ENCODE measurements at regions not wholly inside any gene's neighbourhood (a gene's known extent, or its start where the extent isn't known, plus 50 kb on each side); places are given as distances from the start of the nearest gene placed in this dataset.

- Histone ChIP-seq H3K4me3 (no peak overlapping the region), H3K36me3 (replicated peaks; ENCODE audit: insufficient read depth, low read depth) (no peaks in the 10 kb centered on the region), H4K20me1 (ENCODE audit: insufficient read depth, poor library complexity, severe bottlenecking) (no peaks in the 10 kb centered on the region), H3K9me2 (replicated peaks; ENCODE audit: insufficient read depth) (no peaks in the 10 kb centered on the region), H2AFZ (no peak overlapping the region), H3K4me2 (no peak overlapping the region), H3K27ac (no peak overlapping the region), H3K4me1 (ENCODE audit: insufficient read depth) (no peaks in the 10 kb centered on the region), H3K27me3 (no peaks in the 10 kb centered on the region), H3K79me2 (no peaks in the 10 kb centered on the region), H3K9me3 (ENCODE audit: low read depth) (no peaks in the 10 kb centered on the region)
- TF ChIP-seq EZH2phosphoT487 (IDR thresholded peaks at IDR 0.05; ENCODE audit: low read depth, severe bottlenecking, unreplicated experiment) (no peak), EZH2 (IDR thresholded peaks at IDR 0.05; ENCODE audit: borderline replicate concordance) (no peak), CTCF (IDR thresholded peaks at IDR 0.05; ENCODE audit: poor library complexity) (no peak)
- WGBS (ENCODE audit: low lambda C conversion rate, missing lambda C conversion rate), result 65% methylated on average over 5 of the region's 5 CpGs
- no peak for DNase-seq (ENCODE audit: low spot score)
Observed at GRCh38 chr10:25808372-25808771, 125.7 kb upstream of the MYO3A start.

- H3K4me3 ChIP-seq, result no peak overlapping the region
- no peaks in the 10 kb centered on the region for H3K9me3 ChIP-seq (ENCODE audit: low read depth)
- no peak overlapping the region for H2AFZ ChIP-seq
- no peak for TF ChIP-seq CTCF (IDR thresholded peaks at IDR 0.05; ENCODE audit: poor library complexity)
- TF ChIP-seq EZH2phosphoT487 (IDR thresholded peaks at IDR 0.05; ENCODE audit: low read depth, severe bottlenecking, unreplicated experiment), result no peak
- TF ChIP-seq EZH2 (IDR thresholded peaks at IDR 0.05; ENCODE audit: borderline replicate concordance), result no peak
- no peaks in the 10 kb centered on the region for H3K4me1 ChIP-seq (ENCODE audit: insufficient read depth)
- no peak overlapping the region for H3K4me2 ChIP-seq
- H3K79me2 ChIP-seq, result no peaks in the 10 kb centered on the region
- WGBS (ENCODE audit: low lambda C conversion rate, missing lambda C conversion rate), result 84% methylated on average over 5 of the region's 5 CpGs
- H4K20me1 ChIP-seq (ENCODE audit: insufficient read depth, poor library complexity, severe bottlenecking), result no peaks in the 10 kb centered on the region
- no peaks in the 10 kb centered on the region for H3K9me2 ChIP-seq (replicated peaks; ENCODE audit: insufficient read depth)
- H3K36me3 ChIP-seq (replicated peaks; ENCODE audit: insufficient read depth, low read depth), result no peaks in the 10 kb centered on the region
- H3K27ac ChIP-seq, result no peak overlapping the region
- no peaks in the 10 kb centered on the region for H3K27me3 ChIP-seq
- no peak for DNase-seq (ENCODE audit: low spot score)
Observed at GRCh38 chr10:25811052-25811685, 122.9 kb upstream of the MYO3A start.

- Histone ChIP-seq H3K36me3 (replicated peaks; ENCODE audit: insufficient read depth, low read depth) (no peaks in the 10 kb centered on the region), H3K4me2 (no peak overlapping the region), H4K20me1 (ENCODE audit: insufficient read depth, poor library complexity, severe bottlenecking) (no peaks in the 10 kb centered on the region), H3K4me1 (ENCODE audit: insufficient read depth) (no peaks in the 10 kb centered on the region), H3K27me3 (no peaks in the 10 kb centered on the region), H3K9me2 (replicated peaks; ENCODE audit: insufficient read depth) (no peaks in the 10 kb centered on the region), H3K9me3 (ENCODE audit: low read depth) (no peaks in the 10 kb centered on the region), H2AFZ (no peak overlapping the region), H3K79me2 (no peaks in the 10 kb centered on the region), H3K27ac (no peak overlapping the region), H3K4me3 (no peak overlapping the region)
- no peak for DNase-seq (ENCODE audit: low spot score)
- 86% methylated on average over 3 of the region's 3 CpGs for WGBS (ENCODE audit: low lambda C conversion rate, missing lambda C conversion rate)
- TF ChIP-seq EZH2 (IDR thresholded peaks at IDR 0.05; ENCODE audit: borderline replicate concordance), result no peak
- no peak for TF ChIP-seq CTCF (IDR thresholded peaks at IDR 0.05; ENCODE audit: poor library complexity)
- TF ChIP-seq EZH2phosphoT487 (IDR thresholded peaks at IDR 0.05; ENCODE audit: low read depth, severe bottlenecking, unreplicated experiment), result no peak
Observed at GRCh38 chr10:25813511-25813910, 120.5 kb upstream of the MYO3A start.

Data from hepatocyte (in vitro differentiated cells).